LNCaP clone FGC (cell line): ENCODE measurements at regions not wholly inside any gene's neighbourhood (a gene's known extent, or its start where the extent isn't known, plus 50 kb on each side); places are given as distances from the start of the nearest gene placed in this dataset.

Source experiments
- DNase-seq: peaks from one replicate; pipeline ENCODE4 v3.0.0-alpha.2; 2011; ENCODE audit warnings: low read depth
- H3K4me3 ChIP-seq: 2 replicates; pipeline ENCODE4 v1.5.1; 2011; ENCODE audit warnings: mild to moderate bottlenecking, low read depth, low read length, control low read depth
- CTCF ChIP-seq: IDR thresholded peaks from 2 replicates; pipeline ENCODE4 v1.5.1; 2012; ENCODE audit warnings: mild to moderate bottlenecking; ENCODE audit not compliant: control insufficient read depth, insufficient read depth; ENCODE audit errors: extremely low read depth

GRCh38 chr11:116180806-116181600, 591.8 kb downstream of the BUD13 start:
- TF ChIP-seq CTCF = no peak
- no peak for DNase-seq
- H3K4me3 ChIP-seq = no peak overlapping the region

GRCh38 chr11:116179401-116179800, 593.4 kb downstream of the BUD13 start:
- DNase-seq = no peak
- H3K4me3 ChIP-seq = no peak overlapping the region
- TF ChIP-seq CTCF = no peak

- no peak for TF ChIP-seq CTCF
- DNase-seq = no peak
- H3K4me3 ChIP-seq = no peak overlapping the region
Observed at GRCh38 chr11:116177521-116178210, 595.1 kb downstream of the BUD13 start.

GRCh38 chr11:116176484-116177005, 596.2 kb downstream of the BUD13 start:
- no peak for TF ChIP-seq CTCF
- no peak for DNase-seq
- no peak overlapping the region for H3K4me3 ChIP-seq

GRCh38 chr11:116175707-116176106, 597.1 kb downstream of the BUD13 start:
- TF ChIP-seq CTCF = no peak
- DNase-seq = no peak
- H3K4me3 ChIP-seq = no peak overlapping the region

GRCh38 chr11:116173941-116174911, 598.6 kb downstream of the BUD13 start:
- TF ChIP-seq CTCF = no peak
- no peak overlapping the region for H3K4me3 ChIP-seq
- no peak for DNase-seq
